ENCODE measurements at regions not wholly inside any gene's neighbourhood (a gene's known extent, or its start where the extent isn't known, plus 50 kb on each side); places are given as distances from the start of the nearest gene placed in this dataset.

- no peak for TF ChIP-seq POLR2A (IDR thresholded peaks at IDR 0.05; ENCODE audit: low read length)
- TF ChIP-seq GATA1 (IDR thresholded peaks at IDR 0.05; ENCODE audit: low read depth, low read length): no peak
Observed at GRCh38 chr4:138919094-138919936, 96.3 kb upstream of the NOCT start.
